GM10266 (cell line): ENCODE measurements at regions not wholly inside any gene's neighbourhood (a gene's known extent, or its start where the extent isn't known, plus 50 kb on each side); places are given as distances from the start of the nearest gene placed in this dataset.

Experiments
- DNase-seq: peaks from one replicate; pipeline ENCODE4 v3.0.0; 2012; ENCODE audit errors: extremely low spot score
- CTCF ChIP-seq: IDR thresholded peaks from 2 replicates; pipeline ENCODE4 v1.5.1; 2012; ENCODE audit warnings: mild to moderate bottlenecking, low read depth; ENCODE audit not compliant: control insufficient read depth, insufficient read depth; ENCODE audit errors: missing control alignments

- no peak for TF ChIP-seq CTCF
- DNase-seq: no peak
Observed at GRCh38 chr11:24289301-24289700, 207.6 kb upstream of the LUZP2 start.

- TF ChIP-seq CTCF: no peak
- no peak for DNase-seq
Observed at GRCh38 chr11:24293964-24294363, 202.9 kb upstream of the LUZP2 start.

- no peak for TF ChIP-seq CTCF
- no peak for DNase-seq
Observed at GRCh38 chr11:24295360-24295759, 201.5 kb upstream of the LUZP2 start.

- no peak for TF ChIP-seq CTCF
- DNase-seq: no peak
Observed at GRCh38 chr11:24297461-24297860, 199.4 kb upstream of the LUZP2 start.

GRCh38 chr11:24298146-24298545 is 198.7 kb upstream of the LUZP2 start:
- DNase-seq: no peak
- no peak for TF ChIP-seq CTCF

GRCh38 chr11:24311974-24312373 is 184.9 kb upstream of the LUZP2 start:
- TF ChIP-seq CTCF: no peak
- DNase-seq: no peak

- DNase-seq: no peak
- TF ChIP-seq CTCF: no peak
Observed at GRCh38 chr11:24312464-24313238, 184.2 kb upstream of the LUZP2 start.
